HL-60 (cell line): ENCODE measurements at regions not wholly inside any gene's neighbourhood (a gene's known extent, or its start where the extent isn't known, plus 50 kb on each side); places are given as distances from the start of the nearest gene placed in this dataset.

Experiments
- DNase-seq, 2 experiments: peaks; one replicate each; pipeline ENCODE4 v3.0.0-alpha.2; 2010 to 2020; ENCODE audit warnings: low read depth in 1 of 2, low spot score in 1 of 2
- H3K27ac ChIP-seq: fragments of 250-450 bp; sonication (Bioruptor Pico); replicated peaks from 2 replicates; pipeline ENCODE4 v1.5.1; 2020; ENCODE audit warnings: mild to moderate bottlenecking, moderate library complexity
- H3K27me3 ChIP-seq: fragments of 250-450 bp; sonication (Bioruptor Pico); 2 replicates; pipeline ENCODE4 v1.5.1; 2021; ENCODE audit warnings: mild to moderate bottlenecking, moderate library complexity; ENCODE audit not compliant: insufficient read depth, poor library complexity, severe bottlenecking
- H3K4me3 ChIP-seq: replicated peaks from 2 replicates; pipeline ENCODE4 v1.5.1; 2011; ENCODE audit warnings: mild to moderate bottlenecking, control low read depth, low read length; ENCODE audit not compliant: insufficient read depth
- GABPA ChIP-seq: IDR thresholded peaks from 2 replicates; pipeline ENCODE4 v1.6.1; 2012; ENCODE audit warnings: low read depth
- POLR2AphosphoS5 ChIP-seq: IDR thresholded peaks from 2 replicates; pipeline ENCODE4 v1.6.1; 2012; ENCODE audit warnings: low read depth
- SPI1 ChIP-seq: IDR thresholded peaks from 2 replicates; pipeline ENCODE4 v1.6.1; 2012; ENCODE audit warnings: low read depth, mild to moderate bottlenecking, borderline replicate concordance
- TF ChIP-seq, protein P1 (sequence below): IDR thresholded peaks from one replicate; pipeline ENCODE4 v1.5.1; 2011; ENCODE audit warnings: low read length, control low read depth, inconsistent platforms; ENCODE audit not compliant: insufficient read depth
- TF ChIP-seq, protein P2 (sequence below): IDR thresholded peaks from 2 replicates; pipeline ENCODE4 v1.6.1; 2012; ENCODE audit warnings: low read depth; ENCODE audit not compliant: insufficient replicate concordance

DNA sequence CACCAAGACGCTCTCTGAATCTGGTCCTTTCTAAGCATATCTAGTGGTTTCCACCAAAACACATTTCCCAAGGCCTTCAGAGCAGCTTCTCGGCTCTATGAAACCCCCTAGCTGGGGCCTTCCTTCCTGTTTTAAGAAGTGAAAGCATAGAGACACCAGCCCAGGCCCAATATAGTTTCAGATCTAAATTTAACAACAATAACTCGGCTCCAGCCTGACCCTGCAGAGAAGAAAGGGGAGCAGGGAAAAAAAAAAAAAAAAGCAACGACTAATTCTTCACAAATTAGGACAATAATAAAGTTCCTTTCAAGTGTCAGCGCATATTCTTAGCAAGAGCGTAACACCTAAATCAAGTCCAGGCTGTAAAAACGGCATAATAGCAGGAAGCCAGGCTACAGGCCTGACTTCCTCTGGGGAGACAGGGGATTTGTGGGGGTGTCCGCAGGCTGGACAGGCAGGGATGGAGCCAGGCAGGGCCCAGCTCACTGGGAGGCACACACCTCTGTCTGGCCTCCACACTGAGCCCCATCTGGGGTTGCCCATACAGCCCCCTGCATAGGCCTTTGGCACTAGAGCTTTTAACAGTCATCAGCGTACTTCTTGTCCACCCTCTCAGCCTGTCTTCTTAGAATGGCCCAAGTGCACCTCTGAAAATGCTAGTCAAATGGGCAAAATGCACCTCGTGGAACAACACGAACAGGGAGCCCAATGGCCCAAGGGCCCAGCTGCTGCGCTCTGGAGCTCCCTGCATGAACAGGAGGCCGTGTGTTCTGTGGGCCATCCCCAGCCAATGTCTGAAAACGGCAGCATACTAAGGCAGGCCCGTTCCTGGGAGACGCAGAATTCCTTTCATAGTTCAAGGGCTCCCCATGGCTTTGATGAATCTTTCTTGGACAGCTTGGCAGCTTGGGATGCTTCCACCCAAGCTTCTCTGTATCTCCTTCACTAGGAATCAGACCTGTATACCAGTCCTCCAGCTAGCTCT is 772.9 kb downstream of the MED13L start:
- no peak for DNase-seq
- Histone ChIP-seq H3K27ac (no peak overlapping the region), H3K4me3 (no peak overlapping the region), H3K27me3 (no peaks in the 10 kb centered on the region)
- TF ChIP-seq SPI1 (no peak), GABPA (no peak), POLR2AphosphoS5 (no peak)
- TF ChIP-seq, protein P1, sequence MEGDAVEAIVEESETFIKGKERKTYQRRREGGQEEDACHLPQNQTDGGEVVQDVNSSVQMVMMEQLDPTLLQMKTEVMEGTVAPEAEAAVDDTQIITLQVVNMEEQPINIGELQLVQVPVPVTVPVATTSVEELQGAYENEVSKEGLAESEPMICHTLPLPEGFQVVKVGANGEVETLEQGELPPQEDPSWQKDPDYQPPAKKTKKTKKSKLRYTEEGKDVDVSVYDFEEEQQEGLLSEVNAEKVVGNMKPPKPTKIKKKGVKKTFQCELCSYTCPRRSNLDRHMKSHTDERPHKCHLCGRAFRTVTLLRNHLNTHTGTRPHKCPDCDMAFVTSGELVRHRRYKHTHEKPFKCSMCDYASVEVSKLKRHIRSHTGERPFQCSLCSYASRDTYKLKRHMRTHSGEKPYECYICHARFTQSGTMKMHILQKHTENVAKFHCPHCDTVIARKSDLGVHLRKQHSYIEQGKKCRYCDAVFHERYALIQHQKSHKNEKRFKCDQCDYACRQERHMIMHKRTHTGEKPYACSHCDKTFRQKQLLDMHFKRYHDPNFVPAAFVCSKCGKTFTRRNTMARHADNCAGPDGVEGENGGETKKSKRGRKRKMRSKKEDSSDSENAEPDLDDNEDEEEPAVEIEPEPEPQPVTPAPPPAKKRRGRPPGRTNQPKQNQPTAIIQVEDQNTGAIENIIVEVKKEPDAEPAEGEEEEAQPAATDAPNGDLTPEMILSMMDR, result no peak
- TF ChIP-seq, protein P2, sequence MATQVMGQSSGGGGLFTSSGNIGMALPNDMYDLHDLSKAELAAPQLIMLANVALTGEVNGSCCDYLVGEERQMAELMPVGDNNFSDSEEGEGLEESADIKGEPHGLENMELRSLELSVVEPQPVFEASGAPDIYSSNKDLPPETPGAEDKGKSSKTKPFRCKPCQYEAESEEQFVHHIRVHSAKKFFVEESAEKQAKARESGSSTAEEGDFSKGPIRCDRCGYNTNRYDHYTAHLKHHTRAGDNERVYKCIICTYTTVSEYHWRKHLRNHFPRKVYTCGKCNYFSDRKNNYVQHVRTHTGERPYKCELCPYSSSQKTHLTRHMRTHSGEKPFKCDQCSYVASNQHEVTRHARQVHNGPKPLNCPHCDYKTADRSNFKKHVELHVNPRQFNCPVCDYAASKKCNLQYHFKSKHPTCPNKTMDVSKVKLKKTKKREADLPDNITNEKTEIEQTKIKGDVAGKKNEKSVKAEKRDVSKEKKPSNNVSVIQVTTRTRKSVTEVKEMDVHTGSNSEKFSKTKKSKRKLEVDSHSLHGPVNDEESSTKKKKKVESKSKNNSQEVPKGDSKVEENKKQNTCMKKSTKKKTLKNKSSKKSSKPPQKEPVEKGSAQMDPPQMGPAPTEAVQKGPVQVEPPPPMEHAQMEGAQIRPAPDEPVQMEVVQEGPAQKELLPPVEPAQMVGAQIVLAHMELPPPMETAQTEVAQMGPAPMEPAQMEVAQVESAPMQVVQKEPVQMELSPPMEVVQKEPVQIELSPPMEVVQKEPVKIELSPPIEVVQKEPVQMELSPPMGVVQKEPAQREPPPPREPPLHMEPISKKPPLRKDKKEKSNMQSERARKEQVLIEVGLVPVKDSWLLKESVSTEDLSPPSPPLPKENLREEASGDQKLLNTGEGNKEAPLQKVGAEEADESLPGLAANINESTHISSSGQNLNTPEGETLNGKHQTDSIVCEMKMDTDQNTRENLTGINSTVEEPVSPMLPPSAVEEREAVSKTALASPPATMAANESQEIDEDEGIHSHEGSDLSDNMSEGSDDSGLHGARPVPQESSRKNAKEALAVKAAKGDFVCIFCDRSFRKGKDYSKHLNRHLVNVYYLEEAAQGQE, result no peak

DNA sequence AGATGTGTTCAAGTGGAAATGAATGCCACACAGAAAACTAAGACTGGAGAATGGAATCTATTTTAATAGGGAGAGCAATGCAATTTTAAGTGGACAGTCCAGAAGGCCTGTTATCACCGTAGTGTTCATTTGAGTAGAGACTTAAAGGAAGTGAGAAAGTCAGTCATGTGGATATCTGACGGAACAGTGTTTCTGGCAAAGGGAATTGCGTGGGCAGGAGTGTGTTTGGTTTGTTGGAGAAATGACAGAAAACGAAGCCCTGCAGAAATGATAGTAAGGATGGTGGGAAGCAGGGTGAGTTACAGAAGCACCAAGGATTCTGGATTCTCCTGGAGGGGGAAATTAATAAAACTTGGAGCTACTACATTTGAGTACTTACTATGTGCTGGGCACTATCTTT is 776.6 kb downstream of the MED13L start:
- no peak for TF ChIP-seq GABPA
- TF ChIP-seq POLR2AphosphoS5, result no peak
- TF ChIP-seq, protein P1, result no peak
- no peak for TF ChIP-seq SPI1
- TF ChIP-seq, protein P2, result no peak
- Histone ChIP-seq H3K4me3 (no peak overlapping the region), H3K27ac (no peak overlapping the region), H3K27me3 (no peaks in the 10 kb centered on the region)
- DNase-seq, result no peak

DNA sequence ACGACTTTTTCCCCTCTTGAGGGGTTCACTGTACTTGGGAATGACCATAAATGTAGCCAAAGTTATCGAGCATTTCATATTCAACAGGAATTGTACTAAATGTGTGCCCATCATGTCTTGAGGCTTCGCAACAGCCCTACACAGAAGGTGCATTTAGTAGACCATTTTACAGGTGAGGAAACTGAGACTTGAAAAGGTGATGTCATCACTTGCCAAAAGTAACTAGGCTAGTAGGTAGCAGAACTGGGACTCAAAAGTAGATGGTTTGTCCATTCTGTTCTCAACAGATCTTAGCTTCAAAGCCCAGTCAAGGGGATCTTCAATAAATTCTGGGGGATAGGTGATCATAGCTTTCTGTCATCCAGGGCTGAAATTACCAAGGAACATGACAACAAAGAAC is 782.2 kb downstream of the MED13L start:
- DNase-seq, result no peak
- Histone ChIP-seq H3K4me3 (no peak overlapping the region), H3K27me3 (no peaks in the 10 kb centered on the region), H3K27ac (no peak overlapping the region)
- TF ChIP-seq, protein P1, result no peak
- TF ChIP-seq POLR2AphosphoS5 (no peak), SPI1 (no peak), GABPA (no peak)
- TF ChIP-seq, protein P2, result no peak
